ENCODE measurements at regions not wholly inside any gene's neighbourhood (a gene's known extent, or its start where the extent isn't known, plus 50 kb on each side); places are given as distances from the start of the nearest gene placed in this dataset.

GRCh38 chr2:164141271-164141670 lies 405.5 kb upstream of the FIGN start:
- H3K4me2 ChIP-seq (ENCODE audit: low read length): no peak overlapping the region
- peaks cover 12% of the 10 kb centered on the region for H3K4me1 ChIP-seq (ENCODE audit: low read length)
- no peak overlapping the region for H3K9ac ChIP-seq (ENCODE audit: low read length)
- no peaks in the 10 kb centered on the region for H3K27me3 ChIP-seq (ENCODE audit: low read depth, low read length)
- H3K4me3 ChIP-seq (ENCODE audit: low read length): no peak overlapping the region
- TF ChIP-seq EZH2phosphoT487 (IDR thresholded peaks at IDR 0.05; ENCODE audit: low read depth): no peak
- no peak for TF ChIP-seq CTCF (IDR thresholded peaks at IDR 0.05; ENCODE audit: low read depth, low read length)
- no peaks in the 10 kb centered on the region for H4K20me1 ChIP-seq (ENCODE audit: insufficient read depth, low read length)
- H3K36me3 ChIP-seq (replicated peaks; ENCODE audit: low read depth, low read length): no peaks in the 10 kb centered on the region
- no peaks in the 10 kb centered on the region for H3K9me3 ChIP-seq (ENCODE audit: insufficient read depth, low read length)
- H2AFZ ChIP-seq (ENCODE audit: low read depth, low read length): no peak overlapping the region
- no peak overlapping the region for H3K27ac ChIP-seq (ENCODE audit: low read length)
- no peaks in the 10 kb centered on the region for H3K79me2 ChIP-seq (ENCODE audit: low read length)

- Histone ChIP-seq H4K20me1 (ENCODE audit: insufficient read depth, low read length) (no peaks in the 10 kb centered on the region), H3K36me3 (replicated peaks; ENCODE audit: low read depth, low read length) (no peaks in the 10 kb centered on the region), H3K27ac (ENCODE audit: low read length) (no peak overlapping the region), H3K9me3 (ENCODE audit: insufficient read depth, low read length) (no peaks in the 10 kb centered on the region), H3K4me1 (ENCODE audit: low read length) (no peaks in the 10 kb centered on the region), H2AFZ (ENCODE audit: low read depth, low read length) (no peak overlapping the region), H3K27me3 (ENCODE audit: low read depth, low read length) (no peaks in the 10 kb centered on the region), H3K79me2 (ENCODE audit: low read length) (no peaks in the 10 kb centered on the region), H3K9ac (ENCODE audit: low read length) (no peak overlapping the region), H3K4me3 (ENCODE audit: low read length) (no peak overlapping the region), H3K4me2 (ENCODE audit: low read length) (no peak overlapping the region)
- TF ChIP-seq CTCF (IDR thresholded peaks at IDR 0.05; ENCODE audit: low read depth, low read length) (no peak), EZH2phosphoT487 (IDR thresholded peaks at IDR 0.05; ENCODE audit: low read depth) (no peak)
Measured at GRCh38 chr2:164138750-164139149, 402.9 kb upstream of the FIGN start.

- no peak overlapping the region for H2AFZ ChIP-seq (ENCODE audit: low read depth, low read length)
- no peaks in the 10 kb centered on the region for H3K9me3 ChIP-seq (ENCODE audit: insufficient read depth, low read length)
- H3K9ac ChIP-seq (ENCODE audit: low read length): no peak overlapping the region
- H3K36me3 ChIP-seq (replicated peaks; ENCODE audit: low read depth, low read length): no peaks in the 10 kb centered on the region
- no peak overlapping the region for H3K4me3 ChIP-seq (ENCODE audit: low read length)
- no peaks in the 10 kb centered on the region for H3K27me3 ChIP-seq (ENCODE audit: low read depth, low read length)
- H3K27ac ChIP-seq (ENCODE audit: low read length): no peak overlapping the region
- H4K20me1 ChIP-seq (ENCODE audit: insufficient read depth, low read length): no peaks in the 10 kb centered on the region
- TF ChIP-seq CTCF (IDR thresholded peaks at IDR 0.05; ENCODE audit: low read depth, low read length) (no peak), EZH2phosphoT487 (IDR thresholded peaks at IDR 0.05; ENCODE audit: low read depth) (no peak)
- no peak overlapping the region for H3K4me2 ChIP-seq (ENCODE audit: low read length)
- H3K79me2 ChIP-seq (ENCODE audit: low read length): no peaks in the 10 kb centered on the region
- H3K4me1 ChIP-seq (ENCODE audit: low read length): no peaks in the 10 kb centered on the region
Measured at GRCh38 chr2:164134336-164134735, 398.5 kb upstream of the FIGN start.

GRCh38 chr2:164127971-164128527 lies 392.2 kb upstream of the FIGN start:
- H3K9me3 ChIP-seq (ENCODE audit: insufficient read depth, low read length): no peaks in the 10 kb centered on the region
- no peaks in the 10 kb centered on the region for H3K4me1 ChIP-seq (ENCODE audit: low read length)
- no peak overlapping the region for H3K9ac ChIP-seq (ENCODE audit: low read length)
- H3K27ac ChIP-seq (ENCODE audit: low read length): no peak overlapping the region
- no peak for TF ChIP-seq EZH2phosphoT487 (IDR thresholded peaks at IDR 0.05; ENCODE audit: low read depth)
- TF ChIP-seq CTCF (IDR thresholded peaks at IDR 0.05; ENCODE audit: low read depth, low read length): no peak
- no peak overlapping the region for H3K4me2 ChIP-seq (ENCODE audit: low read length)
- H2AFZ ChIP-seq (ENCODE audit: low read depth, low read length): no peak overlapping the region
- no peaks in the 10 kb centered on the region for H3K36me3 ChIP-seq (replicated peaks; ENCODE audit: low read depth, low read length)
- no peaks in the 10 kb centered on the region for H3K79me2 ChIP-seq (ENCODE audit: low read length)
- no peaks in the 10 kb centered on the region for H3K27me3 ChIP-seq (ENCODE audit: low read depth, low read length)
- H3K4me3 ChIP-seq (ENCODE audit: low read length): no peak overlapping the region
- H4K20me1 ChIP-seq (ENCODE audit: insufficient read depth, low read length): no peaks in the 10 kb centered on the region
